ENCODE measurements at regions not wholly inside any gene's neighbourhood (a gene's known extent, or its start where the extent isn't known, plus 50 kb on each side); places are given as distances from the start of the nearest gene placed in this dataset.

- no peak for TF ChIP-seq CTCF (IDR thresholded peaks at IDR 0.05 in 8 of 11, conservative IDR thresholded peaks at IDR 0.05 in 3 of 11)
- TF ChIP-seq POLR2AphosphoS5 (IDR thresholded peaks at IDR 0.05), result no peak
- TF ChIP-seq POLR2A (IDR thresholded peaks at IDR 0.05), result no peak
Measured at GRCh38 chr9:25224309-25224708, 453.9 kb downstream of the TUSC1 start.

Data from spleen (tissue), 7 donors.